ENCODE measurements at regions not wholly inside any gene's neighbourhood (a gene's known extent, or its start where the extent isn't known, plus 50 kb on each side); places are given as distances from the start of the nearest gene placed in this dataset.

GRCh38 chr2:238576674-238577073 is 149.9 kb downstream of the ASB1 start:
- no peak for TF ChIP-seq TCF7L2 (IDR thresholded peaks at IDR 0.05; ENCODE audit: low read depth, low read length)
- no peak for TF ChIP-seq CTCF (IDR thresholded peaks at IDR 0.05)
- no peak for TF ChIP-seq REST (IDR thresholded peaks at IDR 0.05; ENCODE audit: insufficient read depth in 1 of 2, low read depth in 2 of 2, low read length in 1 of 2)
- TF ChIP-seq POLR2AphosphoS5 (IDR thresholded peaks at IDR 0.05; ENCODE audit: low read depth, low read length): no peak
